HG03460 (cell line): ENCODE measurements at regions not wholly inside any gene's neighbourhood (a gene's known extent, or its start where the extent isn't known, plus 50 kb on each side); places are given as distances from the start of the nearest gene placed in this dataset.

ENCODE experiments used
- ATAC-seq: cut with Tn5 transposase; IDR thresholded peaks from one replicate; pipeline ENCODE4 v1.9.1; 2021; ENCODE audit not compliant: unreplicated experiment

DNA sequence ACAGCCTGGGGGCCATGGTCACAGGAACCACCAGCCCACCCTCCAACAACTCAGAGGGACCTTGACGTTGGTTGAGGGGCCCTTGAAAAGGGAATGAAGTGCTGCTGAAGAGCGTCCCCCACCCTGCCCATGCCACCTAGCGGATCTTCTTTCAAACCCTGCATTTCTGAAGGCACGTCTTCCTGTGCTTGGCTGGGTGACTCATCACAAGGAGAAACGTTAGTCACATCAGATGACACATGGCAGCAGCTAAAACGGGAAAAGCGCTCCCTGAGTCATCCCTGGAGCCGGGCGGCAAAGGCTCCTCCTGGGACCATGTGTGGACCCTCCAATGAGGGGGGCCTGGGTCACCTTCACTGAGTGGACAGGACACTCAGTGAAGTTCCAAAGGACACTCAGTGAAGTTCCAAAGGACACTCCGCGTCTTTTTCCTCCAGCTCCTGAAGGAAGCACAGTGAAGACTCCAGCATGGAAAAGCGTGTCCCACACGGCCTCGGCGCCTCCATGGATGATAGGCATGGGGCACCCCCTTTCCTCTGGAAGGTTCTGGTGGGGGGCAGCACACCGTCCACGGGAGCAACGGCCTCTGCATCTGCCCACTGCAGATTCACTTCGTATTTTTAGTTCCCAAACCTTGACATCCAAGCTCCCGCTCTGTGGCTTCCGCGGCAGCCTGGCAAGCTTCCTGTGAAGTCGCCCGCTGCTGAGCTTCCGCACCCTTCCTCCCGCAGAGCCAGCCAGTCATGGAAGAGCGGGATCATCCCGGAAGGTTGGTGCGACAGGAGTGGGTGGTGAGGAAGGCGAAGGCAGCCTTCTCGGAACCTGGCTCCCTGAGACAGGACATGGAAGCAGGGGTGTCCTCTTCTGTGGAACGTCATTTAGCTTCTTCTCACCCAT, 383.4 kb downstream of the VRK1 start:
- ATAC-seq: no peak

DNA sequence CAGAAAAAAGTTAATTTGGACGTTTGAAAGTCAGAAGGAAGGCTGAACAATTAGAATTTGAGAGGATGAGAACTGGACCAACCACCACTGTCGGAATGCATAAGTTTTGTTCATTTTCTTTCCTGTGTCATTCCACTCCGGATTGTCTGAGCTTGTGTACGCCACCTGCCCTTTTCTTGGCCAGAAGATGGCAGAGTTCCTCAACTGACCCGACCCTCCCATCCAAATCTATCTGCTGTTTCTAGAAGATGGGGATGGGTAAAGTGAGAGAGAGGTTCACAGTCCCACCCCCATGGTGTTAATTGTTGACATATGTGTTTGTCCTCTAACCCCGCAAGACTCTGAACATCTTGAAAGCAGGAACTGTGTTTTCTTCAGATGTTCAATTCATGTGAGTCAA, 388.0 kb downstream of the VRK1 start:
- ATAC-seq: no peak

DNA sequence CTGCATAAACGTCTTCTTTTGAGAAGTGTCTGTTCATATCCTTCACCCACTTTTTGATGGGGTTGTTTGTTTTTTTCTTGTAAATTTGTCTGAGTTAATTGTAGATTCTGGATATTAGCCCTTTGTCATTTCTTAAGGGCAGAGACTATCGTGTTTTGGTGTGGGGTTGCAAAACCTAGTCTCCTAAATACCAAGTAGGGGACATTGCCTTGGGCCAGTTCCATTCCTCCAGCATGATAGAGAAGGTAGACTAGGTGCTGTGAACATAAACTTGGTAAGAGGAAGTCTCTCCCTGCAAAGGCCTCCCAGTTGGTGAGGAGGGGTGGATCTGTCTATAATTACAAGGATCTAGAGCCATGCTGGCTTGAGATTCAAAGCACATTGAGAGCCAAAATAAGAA, 390.7 kb downstream of the VRK1 start:
- ATAC-seq: no peak

DNA sequence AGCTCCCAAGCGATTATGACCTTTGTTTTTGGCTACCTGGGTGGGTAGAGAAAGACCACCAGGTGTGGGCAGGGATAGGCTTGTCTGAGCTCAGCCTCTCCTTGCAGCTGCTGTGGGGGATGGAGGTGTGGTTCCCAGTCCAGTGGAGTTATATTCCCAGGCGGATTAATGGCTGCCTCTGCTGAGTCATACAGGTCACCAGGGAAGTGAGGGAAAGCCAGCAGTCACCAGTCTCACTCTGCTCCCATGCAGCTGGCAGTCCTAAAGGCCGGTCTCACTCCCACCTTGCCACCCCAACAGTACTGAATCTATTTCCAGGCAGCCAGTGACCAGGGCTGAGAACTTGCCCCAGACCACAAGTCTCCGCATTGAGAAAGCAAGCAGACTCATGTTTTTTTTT, 399.2 kb downstream of the VRK1 start:
- no peak for ATAC-seq

DNA sequence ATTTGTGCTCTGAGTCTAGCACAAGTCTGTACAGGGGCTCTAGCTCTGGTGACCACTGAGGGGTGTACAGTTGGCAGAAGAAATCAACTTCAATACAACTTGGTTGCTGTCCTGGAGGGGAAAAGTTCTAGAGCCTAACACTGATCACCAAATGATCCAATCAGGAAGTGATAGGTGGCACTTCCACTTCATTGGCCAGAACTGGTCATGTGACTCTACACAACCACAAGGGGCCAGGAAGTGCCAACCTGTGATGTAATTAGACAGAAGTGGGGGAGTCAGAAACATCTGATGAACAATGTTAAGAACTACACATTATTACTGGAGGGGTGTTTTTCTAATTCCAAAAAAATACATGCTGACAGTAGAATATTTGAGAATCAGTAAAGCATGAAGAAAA, 401.6 kb downstream of the VRK1 start:
- ATAC-seq: no peak

DNA sequence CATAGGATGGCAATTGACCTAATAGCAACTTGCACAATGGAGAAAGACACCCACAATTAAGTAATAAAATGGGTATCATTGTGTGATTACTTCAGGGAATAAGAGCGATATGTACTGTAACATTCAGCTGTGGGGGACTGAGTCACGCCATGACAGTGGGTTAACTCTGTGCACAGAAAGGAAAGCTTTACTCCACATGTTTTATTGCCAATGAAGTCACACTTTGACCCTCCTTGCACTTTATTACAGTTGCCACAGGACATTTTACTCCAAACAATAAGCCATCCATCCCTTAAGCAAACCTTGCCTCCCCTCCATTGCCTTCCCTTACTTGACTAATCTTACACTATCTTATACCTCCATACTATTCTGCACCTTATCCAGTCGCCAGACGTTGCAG, 403.1 kb downstream of the VRK1 start:
- ATAC-seq: no peak

DNA sequence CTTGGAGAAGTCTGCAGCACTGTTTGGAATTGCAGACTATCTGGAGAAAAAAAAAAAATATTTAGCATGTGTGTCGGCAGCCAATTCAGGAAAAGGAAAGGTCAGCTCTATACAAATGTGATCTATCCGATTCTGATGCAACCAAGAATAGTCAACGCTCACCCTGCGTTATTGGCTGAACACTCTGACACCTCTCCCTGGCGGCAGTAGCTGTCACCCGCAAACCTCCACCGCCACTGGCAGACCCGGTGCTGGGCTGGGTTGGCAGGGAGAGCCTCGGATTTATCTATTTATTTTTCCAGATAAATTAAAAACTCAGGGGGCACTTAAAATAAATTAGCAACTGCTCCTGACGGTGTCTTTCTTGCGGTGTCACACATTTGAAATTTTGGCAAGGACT, 409.7 kb downstream of the VRK1 start:
- ATAC-seq: no peak

DNA sequence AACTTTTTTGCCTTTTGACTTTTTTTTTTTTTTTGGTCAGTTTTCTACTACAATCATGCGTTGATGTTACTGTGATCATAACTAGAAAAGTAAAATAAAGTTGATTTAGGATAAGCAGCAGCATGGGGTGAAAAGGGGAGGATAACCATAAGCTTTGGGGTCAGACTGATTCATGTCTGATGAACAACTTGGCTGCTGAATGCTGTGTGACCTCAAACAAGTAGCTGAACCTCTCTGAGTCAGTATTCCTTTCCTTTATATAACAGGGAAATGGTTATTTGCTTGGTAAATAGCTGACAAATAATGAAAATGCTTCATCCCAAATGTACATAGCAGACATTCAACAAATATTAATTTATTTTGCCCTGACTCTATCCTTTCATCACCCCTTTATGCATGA, 413.0 kb downstream of the VRK1 start:
- ATAC-seq: no peak

DNA sequence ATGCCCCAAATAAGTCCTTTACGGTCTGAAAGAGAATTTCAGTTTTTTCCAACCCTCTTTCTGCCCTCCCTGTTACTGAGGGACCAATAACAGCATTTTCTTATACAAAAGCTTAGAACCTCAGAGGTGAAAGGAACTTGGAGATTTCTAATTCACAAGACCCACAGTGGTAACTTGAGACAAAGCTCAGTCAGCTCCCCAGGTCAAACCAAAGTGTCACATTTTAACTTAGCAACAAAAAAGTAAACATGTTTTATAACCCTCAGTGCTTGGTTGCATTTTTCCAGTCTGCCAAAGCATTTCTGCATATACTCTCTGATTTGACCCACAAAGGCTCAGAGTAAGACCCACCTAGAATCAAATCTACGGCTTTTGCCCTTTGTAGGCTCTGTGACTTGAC, 415.2 kb downstream of the VRK1 start:
- no peak for ATAC-seq

DNA sequence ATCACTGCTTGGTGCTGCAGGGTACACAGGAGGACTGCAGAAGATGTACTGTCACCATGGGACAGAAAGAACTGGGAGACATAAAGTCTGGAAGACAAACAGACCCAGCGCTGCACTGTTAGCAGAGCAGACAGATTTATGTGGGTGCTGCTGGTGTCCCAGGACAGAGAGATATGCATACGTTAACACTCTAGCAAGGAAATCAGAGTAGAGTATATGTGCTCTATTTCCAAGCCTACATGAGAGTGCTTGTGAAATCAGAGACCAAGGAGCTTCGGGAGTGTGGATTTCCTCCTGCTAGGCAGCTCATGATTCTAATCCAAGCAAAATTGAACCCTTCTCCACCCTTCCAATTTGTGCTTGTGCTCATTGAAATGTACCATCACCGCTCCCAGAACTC, 416.5 kb downstream of the VRK1 start:
- ATAC-seq: no peak

DNA sequence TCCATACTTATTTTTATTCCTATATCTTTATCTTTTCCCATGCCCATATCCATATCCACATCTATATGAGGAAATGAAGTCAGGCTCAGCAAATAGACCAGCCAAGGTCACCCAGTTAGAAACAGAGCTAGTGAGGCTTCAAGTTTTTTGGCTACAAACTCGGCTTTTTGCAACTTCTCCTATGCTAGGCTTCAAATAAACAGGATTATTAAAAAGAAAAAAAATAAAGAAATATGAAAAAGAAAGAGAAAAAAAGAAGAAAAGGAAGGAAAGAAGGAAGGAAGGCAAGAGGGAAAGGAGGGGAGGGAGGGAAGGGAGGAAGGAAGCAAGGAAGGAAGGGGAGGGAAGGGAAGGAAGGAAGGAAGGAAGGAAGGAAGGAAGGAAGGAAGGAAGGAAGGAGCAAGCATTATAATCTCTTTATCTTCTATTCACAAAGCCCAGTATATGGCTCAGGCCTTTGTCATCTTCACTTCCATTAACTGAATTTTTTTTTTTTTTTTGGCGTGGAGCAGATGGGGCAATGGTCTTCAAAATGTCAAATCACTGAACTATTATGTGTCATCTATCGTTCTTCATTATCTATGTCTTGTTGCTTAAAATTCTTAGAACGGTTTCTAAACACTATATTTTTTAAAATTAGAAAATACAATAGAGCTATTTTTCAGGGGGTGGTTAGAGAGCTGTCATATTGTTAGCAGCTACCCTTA, 418.2 kb downstream of the VRK1 start:
- no peak for ATAC-seq

DNA sequence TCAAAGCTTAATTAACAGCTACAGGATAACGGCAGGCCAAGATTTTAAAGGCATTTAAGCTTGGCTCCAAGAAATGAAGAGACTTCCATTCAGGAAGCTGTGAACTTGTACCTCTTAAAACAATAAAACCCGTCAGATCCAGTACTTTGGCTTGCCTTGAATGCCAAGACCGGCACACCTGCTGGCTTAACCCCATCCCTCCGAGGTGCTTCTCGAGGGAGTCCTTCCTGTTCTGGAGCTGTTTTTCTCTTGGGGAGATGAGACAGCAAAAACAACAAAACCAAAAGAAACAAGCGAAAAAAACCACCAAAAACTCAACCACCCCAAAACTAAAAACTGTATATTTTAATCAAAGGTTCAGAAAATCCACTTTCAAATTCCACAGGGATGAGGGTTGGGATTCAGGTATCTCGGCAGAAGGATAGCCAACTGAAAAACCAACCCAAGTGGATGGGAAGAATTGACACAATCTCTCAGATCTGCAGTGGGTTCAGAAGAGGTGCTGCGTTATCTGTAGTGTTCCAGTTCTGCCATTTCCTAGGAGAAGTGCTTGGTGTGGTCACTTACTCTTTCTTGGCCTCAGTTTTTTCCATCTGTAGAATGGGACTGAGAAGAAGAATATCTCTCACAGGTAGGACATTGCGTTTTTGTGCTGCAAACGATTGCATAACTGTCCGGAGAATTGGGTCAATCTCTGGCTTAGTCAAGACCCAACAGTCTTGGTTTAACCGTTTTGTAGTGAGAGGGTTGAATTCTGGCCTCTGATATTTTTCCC, 420.1 kb downstream of the VRK1 start:
- no peak for ATAC-seq

DNA sequence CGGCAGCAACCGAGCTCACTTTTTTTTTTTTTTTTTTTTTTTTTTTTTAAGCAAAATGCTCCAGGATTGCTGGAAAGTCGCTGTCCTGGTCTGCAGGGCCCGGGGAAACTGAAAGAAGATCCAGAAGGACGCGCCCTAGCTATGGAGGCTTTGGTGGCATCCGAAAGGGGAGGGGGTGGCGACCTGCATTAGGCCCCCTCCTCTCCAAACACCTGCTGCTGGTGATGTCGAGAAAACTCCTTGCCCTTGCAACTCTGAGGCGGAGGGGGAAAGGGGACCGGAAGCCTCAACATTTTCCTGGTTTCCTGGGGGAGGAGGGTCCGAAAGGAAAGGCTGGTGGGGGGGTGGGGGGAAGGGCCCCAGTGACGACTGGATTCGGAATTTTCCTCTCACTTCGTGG, 421.1 kb downstream of the VRK1 start:
- no peak for ATAC-seq

DNA sequence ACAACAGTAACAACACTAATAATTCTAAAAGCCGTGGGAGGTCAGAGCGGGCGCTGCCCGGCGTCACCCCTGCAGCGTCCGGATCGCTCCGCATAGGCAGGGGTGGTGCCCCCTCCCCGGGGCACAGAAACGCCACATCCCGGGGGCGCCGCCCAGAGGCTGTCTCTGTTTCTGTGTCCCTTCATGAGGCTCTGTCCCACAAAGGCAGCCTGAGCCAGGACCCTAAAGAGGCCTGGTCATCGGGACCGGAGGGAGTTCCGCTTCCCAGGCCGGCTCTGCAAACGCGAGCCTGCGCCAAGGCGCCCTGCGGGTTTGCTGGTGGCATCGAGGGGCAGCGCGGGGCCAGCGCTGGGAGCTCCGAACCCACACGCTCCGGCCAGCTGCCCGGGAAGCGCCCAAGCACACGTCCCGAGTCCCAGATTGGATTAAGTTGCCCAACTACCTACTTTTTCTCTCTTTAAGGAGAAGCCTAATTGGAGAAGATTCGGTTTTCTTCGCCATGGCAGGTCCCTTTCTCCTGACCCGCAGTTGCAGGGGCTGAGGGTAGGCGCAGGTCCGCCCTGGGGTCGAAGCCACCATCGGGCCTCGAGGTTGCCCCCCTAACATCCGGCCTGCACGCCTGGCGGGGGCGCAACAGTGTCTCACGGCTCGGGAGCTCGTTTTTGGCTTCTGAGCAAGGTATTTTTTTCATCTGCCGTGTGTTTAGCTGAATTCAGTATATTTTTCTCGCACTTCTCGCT, 421.7 kb downstream of the VRK1 start:
- ATAC-seq: no peak

DNA sequence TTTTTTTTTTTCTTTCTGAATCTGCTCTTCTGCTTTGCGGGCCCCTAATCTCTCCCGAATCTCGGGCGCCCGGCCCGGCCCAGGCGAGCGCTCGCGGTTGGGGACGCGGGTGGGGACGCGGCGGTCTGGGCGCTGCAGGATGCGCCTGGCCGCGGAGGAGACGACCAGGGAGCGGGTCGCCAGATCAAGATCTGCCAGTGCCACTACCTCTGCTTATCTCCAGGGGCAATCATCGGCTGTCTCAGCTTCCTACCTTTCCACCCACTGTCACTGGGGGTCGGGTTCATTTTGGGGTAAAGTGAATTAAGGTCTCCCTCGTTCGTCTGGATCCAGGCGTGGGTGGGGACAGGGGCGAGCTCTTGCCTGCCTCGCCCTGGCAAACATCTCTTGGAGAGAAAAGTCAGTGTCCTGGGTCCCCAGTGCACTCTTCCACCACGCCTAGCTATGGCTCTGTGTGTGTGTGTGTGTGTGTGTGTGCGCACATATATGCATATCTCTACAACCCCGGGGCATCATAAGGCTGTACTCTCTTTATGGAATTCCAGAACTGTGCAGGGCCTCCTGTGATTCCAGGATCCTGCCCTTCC, 422.3 kb downstream of the VRK1 start:
- ATAC-seq: no peak

DNA sequence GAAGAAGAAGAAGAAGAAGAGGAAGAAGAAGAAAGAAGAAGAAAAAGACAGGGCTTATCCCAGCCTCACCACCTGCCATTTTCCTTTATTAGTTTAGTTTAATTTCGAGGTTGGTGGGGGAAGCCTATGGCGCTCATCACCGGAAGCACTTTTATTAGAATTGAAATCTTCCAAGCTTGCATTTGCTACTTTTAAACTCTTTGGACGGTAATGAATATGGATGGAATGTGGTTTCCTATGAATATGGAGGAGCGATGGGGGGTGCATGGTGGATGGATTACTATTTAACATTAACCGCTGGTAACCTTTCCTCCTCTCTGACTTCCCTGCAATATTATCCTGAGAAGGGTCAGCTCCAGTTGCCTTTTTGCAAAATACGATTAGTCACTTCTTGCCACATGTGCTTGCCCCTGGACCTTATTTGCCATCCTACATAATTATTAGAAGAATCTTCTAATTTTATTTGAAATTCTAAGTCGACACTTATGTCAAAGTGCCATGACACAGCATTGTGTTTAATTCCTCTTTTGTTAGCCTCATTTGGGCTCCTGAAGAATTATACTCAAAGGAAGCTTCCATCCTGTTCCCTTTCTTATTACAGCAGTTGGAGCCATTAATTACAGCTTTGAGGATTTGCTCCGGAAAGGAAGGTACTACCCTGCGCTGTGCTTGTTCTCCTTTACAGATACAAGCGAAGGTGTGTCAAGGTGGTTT, 424.5 kb downstream of the VRK1 start:
- no peak for ATAC-seq

DNA sequence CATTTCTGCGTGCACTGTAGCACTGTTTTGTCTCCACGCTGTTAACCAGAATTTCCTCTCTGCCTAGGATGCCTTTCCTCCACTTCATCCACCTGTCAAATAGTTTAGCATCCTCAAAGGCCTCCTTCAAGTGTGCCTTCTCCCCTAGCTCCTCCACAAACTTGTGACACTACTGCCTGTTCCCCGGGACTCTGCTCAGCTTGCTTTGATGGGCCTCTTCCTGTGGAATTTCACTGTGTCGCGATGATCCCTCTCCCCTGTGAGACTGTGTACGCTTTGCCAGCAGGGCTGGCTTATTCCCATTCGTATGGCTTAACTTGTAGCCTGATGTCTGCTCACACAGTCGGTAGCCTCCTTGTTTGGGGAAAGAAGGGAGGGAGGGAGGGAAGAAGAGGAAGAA, 426.8 kb downstream of the VRK1 start:
- no peak for ATAC-seq

DNA sequence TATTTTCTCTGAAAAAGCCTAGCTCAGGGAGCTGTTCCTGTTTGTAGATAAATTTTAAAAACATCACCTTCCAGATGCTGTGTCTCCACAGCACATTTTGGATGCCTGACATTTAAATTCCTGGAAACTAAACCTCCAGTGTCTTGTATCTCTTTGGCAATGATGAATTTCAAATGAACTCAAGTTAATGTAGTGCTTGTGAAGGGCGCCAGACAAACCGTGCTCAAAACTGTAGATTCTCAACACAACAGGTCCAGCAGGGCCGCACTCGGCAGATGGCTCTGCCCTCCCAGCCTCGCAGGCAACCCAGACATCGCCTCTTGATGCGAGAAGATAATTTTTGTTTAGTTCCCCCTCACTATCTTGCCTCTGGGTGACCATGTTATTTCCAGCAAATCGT, 432.9 kb downstream of the VRK1 start:
- ATAC-seq: no peak

DNA sequence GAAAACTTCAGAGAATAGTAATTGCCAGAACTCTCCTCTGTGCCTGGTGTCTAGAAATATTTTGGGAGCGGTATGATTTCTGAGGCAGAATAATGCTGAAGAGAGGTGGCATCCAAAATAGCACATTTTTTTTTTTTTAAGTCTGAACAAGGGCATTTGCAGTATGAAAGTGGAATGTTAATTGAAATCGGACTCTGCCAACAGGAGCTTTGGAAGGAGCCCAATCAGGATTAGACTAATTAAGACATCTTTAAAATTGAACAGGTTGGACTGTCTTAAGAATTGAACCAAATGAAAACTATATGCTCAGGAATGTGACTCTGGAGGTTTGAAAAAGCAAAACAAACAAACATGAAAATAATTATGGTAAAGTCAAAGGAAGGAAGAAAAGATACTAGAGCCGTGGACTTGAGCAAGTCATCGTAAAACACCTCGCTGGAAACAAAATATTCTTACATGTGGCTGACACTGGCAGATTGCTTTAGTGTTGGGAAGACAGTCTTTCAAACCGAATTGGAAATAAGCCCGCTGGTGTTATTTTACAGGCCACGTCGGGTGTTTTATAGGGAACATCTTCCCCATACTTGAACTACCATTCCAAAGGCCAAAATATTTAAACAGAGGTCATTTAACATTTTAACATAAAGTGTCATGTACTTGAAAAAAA, 436.3 kb downstream of the VRK1 start:
- no peak for ATAC-seq

DNA sequence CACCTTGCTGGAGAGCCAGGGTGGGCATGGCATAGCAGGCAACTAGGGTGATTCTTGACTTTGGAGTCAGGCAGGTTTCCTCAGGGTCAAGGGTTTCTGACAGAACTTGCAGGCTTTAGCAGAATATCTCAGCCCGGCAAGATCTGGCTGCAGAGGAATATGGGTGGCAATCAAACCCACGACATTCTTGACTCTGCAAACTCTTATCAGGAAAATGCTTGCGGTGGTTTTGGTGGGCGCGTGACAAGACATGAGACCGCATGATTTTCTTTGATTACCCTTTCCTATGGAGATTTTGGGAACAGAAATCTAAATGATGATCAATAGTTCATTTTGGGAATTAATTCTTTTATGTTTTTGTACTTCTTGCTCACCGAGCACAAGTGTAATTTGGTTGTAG, 449.5 kb downstream of the VRK1 start:
- ATAC-seq: no peak
